Parathyroid adenoma (tissue), 2 donors: ENCODE measurements at regions not wholly inside any gene's neighbourhood (a gene's known extent, or its start where the extent isn't known, plus 50 kb on each side); places are given as distances from the start of the nearest gene placed in this dataset.

Experiments used
- H2AFZ ChIP-seq: fragments of 300-600 bp; sonication (generic); one replicate; pipeline ENCODE4 v1.7.0; 2017; ENCODE audit warnings: antibody characterized with exemption, mild to moderate bottlenecking
- H3K27ac ChIP-seq: fragments of 300-600 bp; sonication (generic); one replicate; pipeline ENCODE4 v1.7.0; 2017
- H3K27me3 ChIP-seq: fragments of 300-600 bp; sonication (generic); one replicate; pipeline ENCODE4 v1.7.0; 2017; ENCODE audit warnings: low read length; ENCODE audit not compliant: control insufficient read depth, insufficient read depth
- H3K36me3 ChIP-seq: fragments of 300-600 bp; sonication (generic); one replicate; pipeline ENCODE4 v1.7.0; 2017; ENCODE audit warnings: low read length; ENCODE audit not compliant: control insufficient read depth, insufficient read depth
- H3K4me1 ChIP-seq: fragments of 300-600 bp; sonication (generic); one replicate; pipeline ENCODE4 v1.7.0; 2017; ENCODE audit warnings: control low read depth
- H3K4me2 ChIP-seq: fragments of 300-600 bp; sonication (generic); one replicate; pipeline ENCODE4 v1.7.0; 2017; ENCODE audit warnings: low read length
- H3K4me3 ChIP-seq: fragments of 300-600 bp; sonication (generic); one replicate; pipeline ENCODE4 v1.7.0; 2017; ENCODE audit warnings: low read depth, low read length
- H3K79me2 ChIP-seq: fragments of 300-600 bp; sonication (generic); one replicate; pipeline ENCODE4 v1.7.0; 2017; ENCODE audit warnings: control low read depth
- H3K9ac ChIP-seq: fragments of 300-600 bp; sonication (generic); one replicate; pipeline ENCODE4 v1.7.0; 2017; ENCODE audit warnings: mild to moderate bottlenecking
- H3K9me3 ChIP-seq: fragments of 300-600 bp; sonication (generic); one replicate; pipeline ENCODE4 v1.7.0; 2017; ENCODE audit warnings: low read length; ENCODE audit not compliant: control insufficient read depth
- CTCF ChIP-seq: fragments of 300-600 bp; sonication (generic); IDR thresholded peaks from one replicate; pipeline ENCODE4 v1.7.0; 2017; ENCODE audit warnings: antibody characterized with exemption, mild to moderate bottlenecking
- donor health status: primary hyperparathyroidism.

DNA sequence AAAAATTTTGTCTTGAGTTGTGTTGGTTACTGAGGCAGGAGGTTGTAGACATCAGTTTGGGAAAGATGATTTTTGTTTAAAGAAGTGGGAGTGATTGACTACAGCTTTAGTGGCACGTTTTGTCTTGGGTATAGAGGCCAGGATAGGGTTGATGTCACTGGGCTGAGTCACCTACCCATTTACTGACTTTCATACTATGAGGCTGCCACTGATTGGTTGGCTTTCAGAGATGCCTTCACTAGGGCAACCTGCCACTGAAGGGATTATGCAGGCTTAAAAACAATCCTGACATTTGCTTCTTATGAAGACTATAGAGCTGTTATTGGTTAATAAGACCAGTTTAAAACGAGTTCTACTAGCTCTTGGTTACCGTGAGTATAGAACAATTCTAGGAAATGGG lies 479.1 kb downstream of the SOX11 start:
- H3K4me2 ChIP-seq = no peak overlapping the region
- no peaks in the 10 kb centered on the region for H3K9me3 ChIP-seq
- no peak for TF ChIP-seq CTCF
- H3K27ac ChIP-seq = no peak overlapping the region
- no peak overlapping the region for H3K4me3 ChIP-seq
- H2AFZ ChIP-seq = no peak overlapping the region
- H3K4me1 ChIP-seq = no peaks in the 10 kb centered on the region
- no peaks in the 10 kb centered on the region for H3K36me3 ChIP-seq
- H3K27me3 ChIP-seq = no peaks in the 10 kb centered on the region
- no peaks in the 10 kb centered on the region for H3K79me2 ChIP-seq
- no peak overlapping the region for H3K9ac ChIP-seq

DNA sequence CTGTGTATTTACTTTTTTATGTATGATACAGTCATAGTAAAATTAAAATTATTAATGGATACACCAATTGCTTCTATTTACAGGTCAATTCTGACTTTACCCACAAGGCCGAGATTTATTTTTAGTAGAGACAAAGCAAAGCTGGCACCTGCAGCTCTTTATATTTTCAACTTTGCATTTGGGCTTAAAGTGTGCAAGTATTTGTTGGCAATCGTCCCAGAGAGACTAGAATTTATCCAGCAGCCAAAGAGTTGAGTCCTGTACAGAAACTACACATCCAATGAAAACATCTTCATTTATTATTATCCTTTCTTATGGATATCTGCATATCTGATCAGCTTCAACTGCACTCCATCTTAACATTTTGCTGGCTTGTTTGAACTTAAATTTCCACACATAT lies 485.6 kb downstream of the SOX11 start:
- Histone ChIP-seq H3K27me3 (no peaks in the 10 kb centered on the region), H3K9ac (no peak overlapping the region), H3K4me2 (no peak overlapping the region), H3K4me1 (no peaks in the 10 kb centered on the region), H3K79me2 (no peaks in the 10 kb centered on the region), H3K27ac (no peak overlapping the region), H2AFZ (no peak overlapping the region), H3K4me3 (no peak overlapping the region), H3K9me3 (no peaks in the 10 kb centered on the region), H3K36me3 (no peaks in the 10 kb centered on the region)
- TF ChIP-seq CTCF = no peak

DNA sequence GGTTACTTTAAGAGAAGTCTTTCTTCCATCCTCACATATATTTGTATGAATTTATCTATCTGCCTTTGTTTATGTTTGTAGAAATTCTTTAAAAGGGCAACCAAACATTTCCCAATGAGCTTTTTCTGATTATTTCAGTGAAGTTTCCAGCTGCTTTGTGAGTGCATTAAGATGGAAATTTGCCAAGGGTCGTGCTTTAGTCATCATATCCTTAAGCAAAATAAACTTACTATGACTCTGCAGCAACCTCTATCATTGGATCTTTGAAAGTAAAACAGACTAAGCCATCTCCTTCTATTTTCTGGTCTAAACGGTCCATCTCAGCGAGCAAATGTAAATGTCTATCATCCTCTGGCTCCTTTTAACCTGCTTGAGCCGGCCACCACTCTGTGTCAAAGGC lies 489.3 kb downstream of the SOX11 start:
- H3K36me3 ChIP-seq = no peaks in the 10 kb centered on the region
- TF ChIP-seq CTCF = no peak
- no peak overlapping the region for H3K9ac ChIP-seq
- H2AFZ ChIP-seq = no peak overlapping the region
- H3K4me2 ChIP-seq = no peak overlapping the region
- no peak overlapping the region for H3K27ac ChIP-seq
- H3K4me1 ChIP-seq = no peaks in the 10 kb centered on the region
- no peaks in the 10 kb centered on the region for H3K79me2 ChIP-seq
- H3K4me3 ChIP-seq = no peak overlapping the region
- no peaks in the 10 kb centered on the region for H3K9me3 ChIP-seq
- H3K27me3 ChIP-seq = no peaks in the 10 kb centered on the region

- H3K9ac ChIP-seq = no peak overlapping the region
- H3K27me3 ChIP-seq = no peaks in the 10 kb centered on the region
Observed at GRCh38 chr2:6181926-6182325, 489.7 kb downstream of the SOX11 start.

More at GRCh38 chr2:6181926-6182325, 489.7 kb downstream of the SOX11 start:
- no peak overlapping the region for H3K4me3 ChIP-seq
- no peak overlapping the region for H3K27ac ChIP-seq
- no peaks in the 10 kb centered on the region for H3K79me2 ChIP-seq
- H3K9me3 ChIP-seq = no peaks in the 10 kb centered on the region
- TF ChIP-seq CTCF = no peak
- H3K36me3 ChIP-seq = no peaks in the 10 kb centered on the region
- no peak overlapping the region for H2AFZ ChIP-seq
- no peak overlapping the region for H3K4me2 ChIP-seq
- no peaks in the 10 kb centered on the region for H3K4me1 ChIP-seq
